ENCODE measurements at regions not wholly inside any gene's neighbourhood (a gene's known extent, or its start where the extent isn't known, plus 50 kb on each side); places are given as distances from the start of the nearest gene placed in this dataset.

DNA sequence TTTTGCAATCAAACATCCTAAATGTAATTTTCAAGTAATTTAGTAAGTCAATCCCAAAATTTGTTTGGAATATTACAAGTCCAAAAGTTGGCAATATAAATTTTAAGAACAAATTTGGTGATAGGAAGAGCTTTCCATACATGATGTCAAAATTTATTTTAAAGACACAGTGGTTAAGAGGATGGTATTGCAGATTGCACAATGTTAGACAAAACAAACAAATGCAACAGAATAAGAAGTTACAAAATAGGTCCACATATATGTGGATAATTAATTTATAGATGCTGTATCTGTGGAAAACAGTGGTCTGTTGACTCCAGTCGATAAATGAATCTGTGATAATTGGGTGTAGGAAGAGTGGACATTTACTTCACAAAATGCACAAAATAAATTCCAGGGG is 358.5 kb downstream of the PCDH7 start:
- no peak overlapping the region for H3K4me3 ChIP-seq (ENCODE audit: low read length)
- TF ChIP-seq, protein P1, sequence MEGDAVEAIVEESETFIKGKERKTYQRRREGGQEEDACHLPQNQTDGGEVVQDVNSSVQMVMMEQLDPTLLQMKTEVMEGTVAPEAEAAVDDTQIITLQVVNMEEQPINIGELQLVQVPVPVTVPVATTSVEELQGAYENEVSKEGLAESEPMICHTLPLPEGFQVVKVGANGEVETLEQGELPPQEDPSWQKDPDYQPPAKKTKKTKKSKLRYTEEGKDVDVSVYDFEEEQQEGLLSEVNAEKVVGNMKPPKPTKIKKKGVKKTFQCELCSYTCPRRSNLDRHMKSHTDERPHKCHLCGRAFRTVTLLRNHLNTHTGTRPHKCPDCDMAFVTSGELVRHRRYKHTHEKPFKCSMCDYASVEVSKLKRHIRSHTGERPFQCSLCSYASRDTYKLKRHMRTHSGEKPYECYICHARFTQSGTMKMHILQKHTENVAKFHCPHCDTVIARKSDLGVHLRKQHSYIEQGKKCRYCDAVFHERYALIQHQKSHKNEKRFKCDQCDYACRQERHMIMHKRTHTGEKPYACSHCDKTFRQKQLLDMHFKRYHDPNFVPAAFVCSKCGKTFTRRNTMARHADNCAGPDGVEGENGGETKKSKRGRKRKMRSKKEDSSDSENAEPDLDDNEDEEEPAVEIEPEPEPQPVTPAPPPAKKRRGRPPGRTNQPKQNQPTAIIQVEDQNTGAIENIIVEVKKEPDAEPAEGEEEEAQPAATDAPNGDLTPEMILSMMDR (conservative IDR thresholded peaks at IDR 0.05; ENCODE audit: low read depth, low read length): no peak

DNA sequence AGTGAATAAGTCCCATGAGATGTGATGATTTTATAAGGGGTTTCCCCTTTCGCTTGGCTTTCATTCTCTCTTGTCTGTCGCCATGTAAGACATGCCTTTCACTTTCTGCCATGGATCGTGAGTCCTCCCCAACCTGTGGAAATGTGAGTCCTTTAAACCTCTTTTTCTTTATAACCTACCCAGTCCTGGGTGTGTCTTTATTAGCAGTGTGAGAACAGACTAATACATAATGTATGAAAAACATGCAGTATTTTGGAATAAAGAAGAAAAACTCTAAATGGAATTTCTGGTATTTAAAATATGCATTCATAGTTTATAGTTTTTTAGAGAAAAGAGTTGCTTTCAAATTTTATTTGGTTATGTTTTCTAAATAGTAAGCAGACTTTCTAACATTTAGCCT is 360.7 kb downstream of the PCDH7 start:
- TF ChIP-seq, protein P1 (conservative IDR thresholded peaks at IDR 0.05; ENCODE audit: low read depth, low read length): no peak

More for the DNA sequence above, 358.5 kb downstream of the PCDH7 start:
- DNase-seq (ENCODE audit: low read depth): no peak

DNA sequence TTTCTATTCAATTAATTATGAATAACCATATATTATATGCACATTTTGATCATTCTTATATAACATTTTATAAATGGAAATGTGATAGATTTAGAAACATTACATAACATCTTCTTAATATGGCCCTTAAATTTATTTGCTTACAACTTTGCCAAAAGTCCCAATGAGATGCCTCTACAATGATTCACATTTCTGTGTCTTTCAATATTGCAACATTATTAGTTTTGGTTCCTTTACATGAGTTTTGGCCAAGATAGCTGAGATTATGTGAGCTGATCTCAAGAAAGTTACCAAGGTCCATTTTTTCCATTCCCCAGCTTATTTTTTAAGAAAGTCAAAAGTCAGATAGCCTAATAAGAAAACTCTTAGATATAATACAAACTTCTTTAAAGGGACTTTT is 361.2 kb downstream of the PCDH7 start:
- no peak for DNase-seq (ENCODE audit: low read depth)
- no peak overlapping the region for H3K4me3 ChIP-seq (ENCODE audit: low read length)
- TF ChIP-seq, protein P1 (conservative IDR thresholded peaks at IDR 0.05; ENCODE audit: low read depth, low read length): no peak

More for the DNA sequence above, 360.7 kb downstream of the PCDH7 start:
- no peak overlapping the region for H3K4me3 ChIP-seq (ENCODE audit: low read length)
- no peak for DNase-seq (ENCODE audit: low read depth)

DNA sequence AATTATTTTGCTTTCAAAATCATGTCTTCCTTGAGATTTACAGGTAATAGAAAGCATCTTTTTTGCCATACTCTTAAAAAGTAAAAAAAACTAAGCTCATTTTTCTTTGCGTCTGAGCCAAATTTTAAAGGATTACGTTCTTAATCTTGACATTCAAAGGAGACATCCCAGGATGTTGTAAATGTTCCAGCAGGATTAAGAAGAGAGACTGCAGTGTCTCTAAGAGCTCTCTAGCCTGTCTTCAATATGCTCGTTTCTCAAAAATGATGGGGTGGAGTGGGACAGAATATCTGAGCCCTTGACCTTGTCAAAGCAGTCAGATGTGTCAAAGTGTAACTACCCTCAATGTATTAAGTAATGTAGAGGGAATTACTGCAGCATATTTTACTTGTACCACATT is 363.3 kb downstream of the PCDH7 start:
- H3K4me3 ChIP-seq (ENCODE audit: low read length): no peak overlapping the region
- DNase-seq (ENCODE audit: low read depth): no peak
- TF ChIP-seq, protein P1 (conservative IDR thresholded peaks at IDR 0.05; ENCODE audit: low read depth, low read length): no peak

DNA sequence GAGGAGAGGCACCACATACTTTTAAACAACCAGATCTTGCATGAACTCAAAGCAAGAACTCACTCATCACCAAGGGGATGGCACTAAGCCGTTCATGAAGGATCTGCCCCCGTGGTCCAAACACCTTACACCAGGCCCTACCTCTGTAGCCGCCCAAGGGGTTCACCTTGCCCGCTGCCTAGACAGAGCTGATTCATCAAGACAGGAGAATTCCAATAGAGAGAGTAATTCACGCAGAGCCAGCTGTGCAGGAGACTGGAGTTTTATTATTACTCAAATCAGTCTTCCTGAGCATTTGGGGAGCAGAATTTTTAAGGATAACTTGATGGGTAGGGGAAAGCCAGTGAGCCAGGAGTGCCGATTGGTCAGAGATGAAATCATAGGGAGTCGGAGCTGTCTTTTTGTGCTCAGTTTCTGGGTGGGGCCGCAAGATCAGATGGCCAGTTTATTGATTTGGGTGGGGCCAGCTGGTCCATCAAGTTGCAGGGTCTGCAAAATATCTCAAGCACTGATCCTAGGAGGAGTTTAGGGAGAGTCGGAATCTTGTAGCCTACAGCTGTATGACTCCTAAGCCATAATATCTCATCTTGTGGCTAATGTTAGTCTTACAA is 364.7 kb downstream of the PCDH7 start:
- TF ChIP-seq, protein P1 (conservative IDR thresholded peaks at IDR 0.05; ENCODE audit: low read depth, low read length): no peak
- no peak for DNase-seq (ENCODE audit: low read depth)
- no peak overlapping the region for H3K4me3 ChIP-seq (ENCODE audit: low read length)

DNA sequence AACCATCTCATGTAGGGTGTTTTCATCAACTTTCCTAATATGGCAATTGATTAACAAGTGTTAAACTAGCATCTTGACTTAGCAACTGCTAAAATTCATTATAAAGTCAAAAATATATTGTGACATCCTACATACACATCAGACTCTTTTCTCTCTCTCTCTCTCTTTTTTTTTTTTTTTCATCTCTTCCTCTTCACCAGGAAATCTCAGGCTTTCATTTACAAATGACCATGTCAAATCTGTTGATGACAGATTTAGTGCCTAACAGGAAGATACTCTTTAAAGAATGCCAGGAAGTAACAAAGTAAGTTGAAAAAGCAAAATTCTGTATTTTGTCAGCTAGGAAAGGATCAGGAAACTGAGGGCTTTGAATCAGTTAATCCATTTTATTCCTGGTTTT is 365.5 kb downstream of the PCDH7 start:
- TF ChIP-seq, protein P1 (conservative IDR thresholded peaks at IDR 0.05; ENCODE audit: low read depth, low read length): no peak
- no peak for DNase-seq (ENCODE audit: low read depth)
- H3K4me3 ChIP-seq (ENCODE audit: low read length): no peak overlapping the region

DNA sequence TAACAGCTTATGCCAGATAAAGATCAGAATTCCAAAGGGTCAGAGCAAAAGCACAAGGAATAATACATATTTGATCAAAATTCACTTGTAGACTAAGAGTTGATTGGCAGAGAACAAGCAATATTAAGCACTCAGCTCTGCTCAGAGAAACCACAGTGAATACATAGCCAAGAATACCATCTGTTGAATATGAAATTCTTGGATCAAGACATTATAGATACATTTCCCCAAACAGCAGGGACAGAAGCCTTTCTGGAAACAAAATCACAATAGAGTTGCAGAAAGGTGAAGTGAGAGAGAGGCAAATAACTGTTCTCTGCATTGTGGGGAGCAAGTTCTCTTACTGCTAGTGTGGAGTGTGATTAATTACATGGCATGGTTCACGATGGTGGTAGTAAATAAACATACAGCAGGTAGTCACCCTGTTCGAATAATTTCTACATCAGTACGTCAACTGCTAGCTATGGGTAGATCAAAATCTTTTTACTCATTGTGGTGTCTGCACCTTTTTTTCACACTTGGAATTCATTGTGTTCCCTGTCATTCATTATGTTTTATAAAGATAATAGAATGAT is 366.7 kb downstream of the PCDH7 start:
- TF ChIP-seq, protein P1 (conservative IDR thresholded peaks at IDR 0.05; ENCODE audit: low read depth, low read length): no peak
- H3K4me3 ChIP-seq (ENCODE audit: low read length): no peak overlapping the region
- DNase-seq (ENCODE audit: low read depth): no peak

Measured in retinal pigment epithelial cell (primary cell).